GM23248 (cell line): ENCODE measurements at regions not wholly inside any gene's neighbourhood (a gene's known extent, or its start where the extent isn't known, plus 50 kb on each side); places are given as distances from the start of the nearest gene placed in this dataset.

Experiments
- DNase-seq: peaks from one replicate; pipeline ENCODE4 v3.0.0-alpha.2; 2015
- H2AFZ ChIP-seq: fragments of 200-600 bp; sonication (generic); 2 replicates; pipeline ENCODE4 v1.6.1; 2016; ENCODE audit warnings: antibody characterized with exemption
- H3F3A ChIP-seq: fragments of 200-600 bp; sonication (generic); 2 replicates; pipeline ENCODE4 v1.6.1; 2016; ENCODE audit warnings: mild to moderate bottlenecking, antibody characterized with exemption, mixed run types; ENCODE audit not compliant: insufficient read depth
- H3K27ac ChIP-seq: fragments of 200-600 bp; sonication (generic); 2 replicates; pipeline ENCODE4 v1.5.1; 2016; ENCODE audit warnings: mild to moderate bottlenecking
- H3K27me3 ChIP-seq: fragments of 200-600 bp; sonication (generic); replicated peaks from 2 replicates; pipeline ENCODE4 v1.6.1; 2016; ENCODE audit warnings: mild to moderate bottlenecking; ENCODE audit not compliant: insufficient read depth
- H3K36me3 ChIP-seq: fragments of 200-600 bp; sonication (generic); 2 replicates; pipeline ENCODE4 v1.6.1; 2016; ENCODE audit warnings: low read depth, mild to moderate bottlenecking
- H3K4me1 ChIP-seq: fragments of 200-600 bp; sonication (generic); 2 replicates; pipeline ENCODE4 v1.6.1; 2016; ENCODE audit warnings: mild to moderate bottlenecking; ENCODE audit not compliant: insufficient read depth
- H3K4me2 ChIP-seq: fragments of 200-600 bp; sonication (generic); one replicate; pipeline ENCODE4 v1.6.1; 2016; ENCODE audit warnings: mild to moderate bottlenecking; ENCODE audit not compliant: unreplicated experiment
- H3K4me3 ChIP-seq: fragments of 200-600 bp; sonication (generic); 2 replicates; pipeline ENCODE4 v1.5.1; 2016; ENCODE audit warnings: mild to moderate bottlenecking
- H3K79me2 ChIP-seq: fragments of 200-600 bp; sonication (generic); 2 replicates; pipeline ENCODE4 v1.6.1; 2016; ENCODE audit warnings: mild to moderate bottlenecking; ENCODE audit not compliant: insufficient read depth
- H3K9ac ChIP-seq: fragments of 200-600 bp; sonication (generic); 2 replicates; pipeline ENCODE4 v1.6.1; 2016; ENCODE audit warnings: mild to moderate bottlenecking
- H3K9me2 ChIP-seq: fragments of 200-600 bp; sonication (generic); 2 replicates; pipeline ENCODE4 v1.6.1; 2016; ENCODE audit warnings: mixed run types, mild to moderate bottlenecking, moderate library complexity; ENCODE audit not compliant: insufficient read depth
- H3K9me3 ChIP-seq: fragments of 200-600 bp; sonication (generic); one replicate; pipeline ENCODE4 v1.6.1; 2017; ENCODE audit warnings: low read depth
- H4K20me1 ChIP-seq: fragments of 200-600 bp; sonication (generic); 2 replicates; pipeline ENCODE4 v1.6.0; 2016; ENCODE audit not compliant: insufficient read depth
- EZH2 ChIP-seq: fragments of 200-600 bp; sonication (generic); IDR thresholded peaks from 2 replicates; pipeline ENCODE4 v1.6.1; 2018; ENCODE audit warnings: antibody characterized with exemption, mild to moderate bottlenecking; ENCODE audit not compliant: insufficient read depth, poor library complexity, severe bottlenecking
- EZH2phosphoT487 ChIP-seq: fragments of 200-600 bp; sonication (generic); IDR thresholded peaks from 2 replicates; pipeline ENCODE4 v1.6.1; 2018; ENCODE audit warnings: antibody characterized with exemption, moderate library complexity, mild to moderate bottlenecking, low read depth; ENCODE audit not compliant: insufficient read depth
- WGBS, 2 experiments: methylation state at CpG; one replicate each; pipeline ENCODE4 v1.1.6; 2015 to 2017; ENCODE audit warnings: low lambda C conversion rate in 2 of 2, low coverage in 1 of 2; ENCODE audit errors: missing lambda C conversion rate in 2 of 2; 5-methylcytosine and 5-hydroxymethylcytosine counted together
- in situ Hi-C: fragments of 300-500 bp; cut with MboI; formaldehyde crosslinking; loops from 2 replicates; pipeline ENCODE4 v1.15.0; 2020

DNA sequence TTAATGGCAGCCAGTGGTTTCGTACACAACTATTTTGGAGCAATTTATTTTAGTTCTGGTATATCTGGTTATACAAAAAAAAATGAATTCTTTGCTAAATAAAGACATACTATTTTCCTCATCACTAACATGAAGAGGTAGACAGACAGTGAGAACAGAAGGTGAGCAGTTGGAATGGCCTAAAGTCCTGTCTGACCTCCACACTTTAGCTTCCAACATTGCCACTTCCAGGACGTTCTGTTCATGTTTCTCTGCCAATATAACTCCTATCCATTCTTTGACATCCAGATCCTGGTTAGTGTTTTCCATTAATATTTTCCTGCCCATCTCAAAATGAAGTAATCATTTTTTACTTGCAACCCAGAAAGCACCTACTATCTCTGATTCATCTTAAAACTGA is 112.9 kb upstream of the FRY start:
- no peak for DNase-seq
- H3K4me2 ChIP-seq = no peak overlapping the region
- no peaks in the 10 kb centered on the region for H3K4me1 ChIP-seq
- no peaks in the 10 kb centered on the region for H3K27me3 ChIP-seq
- no peak for TF ChIP-seq EZH2
- no peak for TF ChIP-seq EZH2phosphoT487
- H3K9me2 ChIP-seq = no peaks in the 10 kb centered on the region
- no peak overlapping the region for H3K4me3 ChIP-seq
- H3K9ac ChIP-seq = no peak overlapping the region
- H3F3A ChIP-seq = no peaks in the 10 kb centered on the region
- no peak overlapping the region for H3K27ac ChIP-seq
- in situ Hi-C loops = loop anchor here (10.0 kb wide), 1 partner anchor 376 kb away; no protein-coding TSS in a partner anchor
- H3K9me3 ChIP-seq = no peaks in the 10 kb centered on the region
- 61 to 64% methylated on average over 2 of the region's 2 CpGs for WGBS, 2 experiments
- H3K36me3 ChIP-seq = no peaks in the 10 kb centered on the region
- H3K79me2 ChIP-seq = no peaks in the 10 kb centered on the region
- H4K20me1 ChIP-seq = no peaks in the 10 kb centered on the region
- H2AFZ ChIP-seq = no peak overlapping the region

DNA sequence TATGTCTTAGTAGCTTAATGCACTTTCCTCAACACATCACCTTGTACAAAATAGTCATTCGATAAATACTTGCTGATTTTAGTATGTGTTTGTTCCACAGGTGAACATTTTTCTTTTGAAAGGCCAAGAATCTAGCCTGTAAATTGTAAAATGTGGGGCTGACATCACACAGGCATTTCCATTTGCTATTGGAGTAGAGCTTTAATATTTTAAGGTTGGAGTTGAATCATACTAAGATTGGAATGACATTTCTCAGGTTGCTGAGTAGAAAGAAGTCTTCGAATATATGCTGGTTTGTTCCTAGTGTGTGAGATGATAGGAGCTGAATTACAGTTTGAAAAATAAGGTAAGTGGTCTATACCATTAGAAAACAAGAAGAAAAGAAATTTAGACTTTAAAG is 112.3 kb upstream of the FRY start:
- no peak overlapping the region for H3K9ac ChIP-seq
- H3K4me3 ChIP-seq = no peak overlapping the region
- H3K79me2 ChIP-seq = no peaks in the 10 kb centered on the region
- no peaks in the 10 kb centered on the region for H3K9me3 ChIP-seq
- H4K20me1 ChIP-seq = no peaks in the 10 kb centered on the region
- H3K4me2 ChIP-seq = no peak overlapping the region
- no peak overlapping the region for H3K27ac ChIP-seq
- no peak for TF ChIP-seq EZH2phosphoT487
- no peak for TF ChIP-seq EZH2
- H3F3A ChIP-seq = no peaks in the 10 kb centered on the region
- 78 to 84% methylated on average over 2 of the region's 2 CpGs for WGBS, 2 experiments
- H3K4me1 ChIP-seq = no peaks in the 10 kb centered on the region
- in situ Hi-C loops = loop anchor here (10.0 kb wide), 1 partner anchor 376 kb away; no protein-coding TSS in a partner anchor
- DNase-seq = no peak
- no peak overlapping the region for H2AFZ ChIP-seq
- no peaks in the 10 kb centered on the region for H3K36me3 ChIP-seq
- no peaks in the 10 kb centered on the region for H3K27me3 ChIP-seq
- no peaks in the 10 kb centered on the region for H3K9me2 ChIP-seq

DNA sequence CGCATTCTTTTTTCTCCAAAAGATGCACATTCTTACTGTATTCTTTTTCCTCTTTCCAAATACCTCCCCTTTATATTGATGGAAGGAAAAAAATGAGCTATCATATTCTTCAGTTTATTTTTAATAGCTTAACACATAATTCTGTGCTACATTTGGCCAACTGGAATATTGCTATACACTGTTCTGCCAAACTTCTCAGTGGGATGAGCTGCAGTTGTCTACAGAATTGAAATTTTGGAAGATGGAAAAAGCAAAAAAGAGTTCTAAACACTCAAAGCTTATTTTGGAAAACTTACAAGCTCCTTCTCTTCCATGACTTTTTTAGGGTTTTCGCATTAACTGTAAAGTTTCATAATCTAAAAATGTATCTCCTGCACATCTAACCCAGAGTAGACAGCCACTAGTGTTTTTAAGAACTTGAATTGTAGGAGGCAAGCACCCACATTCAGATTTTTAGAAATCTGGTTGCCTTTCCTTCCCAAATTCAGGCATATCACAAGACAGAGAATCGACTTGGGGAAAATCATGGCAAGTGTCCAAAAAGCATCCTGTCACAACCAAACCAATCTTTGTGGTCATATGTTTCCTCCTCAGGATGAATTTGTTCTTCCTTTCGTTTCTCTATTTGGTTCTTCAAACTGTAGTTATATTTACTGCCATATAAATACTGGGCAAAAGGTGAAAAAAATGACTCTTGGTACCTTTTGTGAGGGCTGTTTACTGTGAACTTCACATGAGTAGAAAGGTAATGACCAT is 111.4 kb upstream of the FRY start:
- Histone ChIP-seq H3K9me2 (no peaks in the 10 kb centered on the region), H2AFZ (no peak overlapping the region), H3K27ac (no peak overlapping the region), H3K9me3 (no peaks in the 10 kb centered on the region), H3K79me2 (no peaks in the 10 kb centered on the region), H4K20me1 (no peaks in the 10 kb centered on the region), H3K4me3 (no peak overlapping the region), H3K4me2 (no peak overlapping the region), H3K9ac (no peak overlapping the region), H3F3A (no peaks in the 10 kb centered on the region), H3K27me3 (no peaks in the 10 kb centered on the region), H3K4me1 (no peaks in the 10 kb centered on the region), H3K36me3 (no peaks in the 10 kb centered on the region)
- in situ Hi-C loops = loop anchor here (10.0 kb wide), 1 partner anchor 375 kb away; no protein-coding TSS in a partner anchor
- DNase-seq = peak; percentile 18
- no peak for TF ChIP-seq EZH2phosphoT487
- no peak for TF ChIP-seq EZH2
- WGBS, 2 experiments = 51% methylated on average over 4 of the region's 4 CpGs

DNA sequence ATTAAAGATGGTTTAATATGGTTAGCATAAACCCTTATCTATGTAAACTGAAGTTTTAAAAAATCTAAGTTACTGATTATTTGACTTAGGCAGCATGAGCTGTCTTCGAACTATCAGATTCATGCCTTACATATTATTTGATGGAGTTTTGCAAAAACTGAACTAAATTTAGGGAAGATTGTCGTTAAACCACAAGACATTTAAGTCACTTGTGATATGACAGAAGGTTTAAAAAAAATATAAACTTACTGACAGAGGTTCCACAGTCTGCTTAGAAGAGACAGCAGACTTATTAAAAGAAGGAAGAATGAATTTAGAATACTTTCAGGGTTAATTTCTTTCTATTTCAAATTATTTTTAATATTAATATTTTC is 110.9 kb upstream of the FRY start:
- H2AFZ ChIP-seq = no peak overlapping the region

More for the DNA sequence above, 110.9 kb upstream of the FRY start:
- Histone ChIP-seq H3K4me1 (no peaks in the 10 kb centered on the region), H3F3A (no peaks in the 10 kb centered on the region), H3K9me3 (no peaks in the 10 kb centered on the region), H3K36me3 (no peaks in the 10 kb centered on the region), H3K9ac (no peak overlapping the region), H3K27ac (no peak overlapping the region), H3K9me2 (no peaks in the 10 kb centered on the region), H3K4me2 (no peak overlapping the region), H3K4me3 (no peak overlapping the region), H3K27me3 (no peaks in the 10 kb centered on the region), H4K20me1 (no peaks in the 10 kb centered on the region), H3K79me2 (no peaks in the 10 kb centered on the region)
- no peak for DNase-seq
- no peak for TF ChIP-seq EZH2
- TF ChIP-seq EZH2phosphoT487 = no peak
- in situ Hi-C loops = no loop called here
- 65 to 68% methylated on average over 2 of the region's 2 CpGs for WGBS, 2 experiments
